HepG2 (cell line): ENCODE measurements at regions not wholly inside any gene's neighbourhood (a gene's known extent, or its start where the extent isn't known, plus 50 kb on each side); places are given as distances from the start of the nearest gene placed in this dataset.
A peak's percentile ranks its signal among the peaks of the same experiment; 100 is the strongest.
"Not testable (repeated sequence)": the region's sequence is repeated elsewhere in the genome, so short reads cannot be mapped to it uniquely, and the experiment has no call there.

Experiments used
- ATAC-seq: fragments of 200-7000 bp; cut with Tn5 transposase; 3 replicates; pipeline ENCODE4 v1.9.1; 2020; ENCODE audit warnings: mild to moderate bottlenecking, moderate library complexity
- BruUV-seq: library from RNA; stranded (reverse); fragments of 400-500 nt; replicated peaks from 2 replicates; lab custom pipeline; 2021; lab: Mats Ljungman, UMichigan
- CTCF ChIA-PET: fragments of 300-600 bp; formaldehyde crosslinking; extraction: SDS; loops from one replicate; lab custom pipeline; 2021; ENCODE audit warnings: low total read pairs, inconsistent platforms, low intra/inter-chr PET ratio; lab: Yijun Ruan, JAX
- POLR2A ChIA-PET: fragments of 350-600 bp; sonication (Branson Sonifier 250); formaldehyde crosslinking; loops from one replicate; lab custom pipeline; 2020; ENCODE audit warnings: antibody characterized with exemption, inconsistent platforms; lab: Yijun Ruan, JAX
- DNase-seq: peaks from one replicate; pipeline ENCODE4 v3.0.0-alpha.2; 2015; ENCODE audit warnings: low spot score
- FAIRE-seq: peaks from 3 replicates; lab custom pipeline; 2011; peaks lifted over from hg19 to GRCh38; lab: Jason Lieb, UNC
- H2AFZ ChIP-seq: one replicate; pipeline ENCODE4 v1.6.1; 2011; ENCODE audit warnings: low read length, inconsistent platforms
- H3K27ac ChIP-seq: fragments of 300-600 bp; 3 replicates; pipeline ENCODE4 v1.8.0; 2011; ENCODE audit warnings: mixed run types, mild to moderate bottlenecking, mixed read lengths, low read length, inconsistent platforms; ENCODE audit not compliant: insufficient read depth; ENCODE audit errors: extremely low read length
- H3K27me3 ChIP-seq, 2 experiments: fragments of 200-600 bp in 1 of 2; 2 replicates in 1 of 2; 3 replicates in 1 of 2; pipeline versions ENCODE4 v1.6.0 to v1.8.0; 2011; ENCODE audit warnings: low read length in 2 of 2, mild to moderate bottlenecking in 2 of 2, moderate library complexity in 2 of 2, inconsistent platforms in 1 of 2; ENCODE audit not compliant: insufficient read depth in 2 of 2, control insufficient read depth in 1 of 2
- H3K36me3 ChIP-seq, 2 experiments: fragments of 200-600 bp in 1 of 2; replicated peaks in 1 of 2; 2 replicates in 1 of 2; 3 replicates in 1 of 2; pipeline versions ENCODE4 v1.5.1 to v1.8.0; 2011; ENCODE audit warnings: low read length in 2 of 2, inconsistent platforms in 1 of 2; ENCODE audit not compliant: insufficient read depth in 2 of 2, control insufficient read depth in 1 of 2
- H3K4me1 ChIP-seq: 2 replicates; pipeline ENCODE4 v1.5.1; 2012; ENCODE audit warnings: low read length, inconsistent platforms; ENCODE audit not compliant: insufficient read depth
- H3K4me2 ChIP-seq: 2 replicates; pipeline ENCODE4 v1.6.0; 2011; ENCODE audit warnings: low read depth, low read length, inconsistent platforms
- H3K4me3 ChIP-seq, 3 experiments: fragments of 200-600 bp in 1 of 3; sonication (generic), shearing (Covaris generic) in 1 of 3; replicated peaks in 1 of 3; 2 replicates each; pipeline ENCODE4 v1.5.1; 2011 to 2016; ENCODE audit warnings: low read length in 3 of 3, inconsistent platforms in 2 of 3, low read depth in 2 of 3, mild to moderate bottlenecking in 2 of 3, control low read depth in 1 of 3, mixed read lengths in 1 of 3; ENCODE audit not compliant: insufficient read depth in 1 of 3
- H3K79me2 ChIP-seq: one replicate; pipeline ENCODE4 v1.6.1; 2011; ENCODE audit warnings: low read length, inconsistent platforms; ENCODE audit not compliant: insufficient read depth
- H3K9ac ChIP-seq: 2 replicates; pipeline ENCODE4 v1.6.0; 2011; ENCODE audit warnings: mild to moderate bottlenecking, low read depth, low read length, inconsistent platforms; ENCODE audit not compliant: insufficient read depth
- H3K9me3 ChIP-seq: 2 replicates; pipeline ENCODE4 v1.5.1; 2012; ENCODE audit warnings: mild to moderate bottlenecking, low read length
- H4K20me1 ChIP-seq: 2 replicates; pipeline ENCODE4 v1.6.0; 2011; ENCODE audit warnings: inconsistent platforms, mild to moderate bottlenecking, low read length, moderate library complexity; ENCODE audit not compliant: insufficient read depth
- ATF7 ChIP-seq, 2 experiments: fragments of 450-650 bp in 1 of 2; sonication (generic) in 1 of 2; formaldehyde crosslinking in 1 of 2; IDR thresholded peaks; 2 replicates each; pipeline versions ENCODE4 v1.4.0 to v1.6.1; 2016 to 2020; ENCODE audit warnings: antibody characterized with exemption in 1 of 2, mild to moderate bottlenecking in 1 of 2, missing genetic modification reagents in 1 of 2
- CREB1 ChIP-seq, 2 experiments: fragments of 450-650 bp in 1 of 2; IDR thresholded peaks; 2 replicates each; pipeline ENCODE4 v1.6.1; 2016 to 2017; ENCODE audit warnings: control low read depth in 1 of 2, mild to moderate bottlenecking in 1 of 2, missing compliant biosample characterization in 1 of 2, missing genetic modification characterization in 1 of 2
- WGBS: methylation state at CpG from one replicate; pipeline ENCODE4 v1.1.6; 2017; ENCODE audit warnings: low lambda C conversion rate; 5-methylcytosine and 5-hydroxymethylcytosine counted together
- in situ Hi-C: cut with HindIII; loops from 2 replicates; pipeline ENCODE4 v1.10.0; 2017; ENCODE audit warnings: low pct_unique_long_range_greater_than_20kb; ENCODE audit not compliant: extremely low pct_ligation_motif_present
- intact Hi-C: fragments of 100-400 bp; cut with micrococcal nuclease; formaldehyde crosslinking; loops from one replicate; pipeline ENCODE4 v1.10.0; 2022; ENCODE audit not compliant: unreplicated experiment

DNA sequence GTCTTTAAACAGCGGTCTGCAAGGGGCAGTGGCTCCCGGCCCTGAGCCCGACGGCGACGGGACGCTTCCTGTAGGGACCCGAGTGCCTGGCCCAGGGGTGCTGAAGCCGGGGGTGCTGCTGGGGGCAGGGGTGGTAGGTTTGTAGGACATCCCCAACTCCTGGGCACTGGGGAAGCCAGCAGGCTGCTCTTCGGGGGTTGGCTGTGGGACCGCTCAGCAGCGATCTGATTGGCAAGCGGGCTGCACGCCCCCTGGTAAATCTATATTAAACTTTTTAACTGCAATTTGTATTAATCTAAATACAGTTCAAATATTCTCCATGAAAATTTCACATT, 1510.0 kb downstream of the FOXD4L5 start:
- intact Hi-C loops, H3K4me3 ChIP-seq, in situ Hi-C loops, BruUV-seq, H4K20me1 ChIP-seq, H3K27me3 ChIP-seq, DNase-seq, CTCF ChIA-PET, POLR2A ChIA-PET, FAIRE-seq, H3K9ac ChIP-seq, H3K79me2 ChIP-seq, ATAC-seq, H3K9me3 ChIP-seq, H3K4me1 ChIP-seq, H2AFZ ChIP-seq, H3K4me2 ChIP-seq, H3K27ac ChIP-seq, H3K36me3 ChIP-seq: not testable (repeated sequence)
- WGBS = 58% methylated on average over 5 of the region's 14 CpGs

DNA sequence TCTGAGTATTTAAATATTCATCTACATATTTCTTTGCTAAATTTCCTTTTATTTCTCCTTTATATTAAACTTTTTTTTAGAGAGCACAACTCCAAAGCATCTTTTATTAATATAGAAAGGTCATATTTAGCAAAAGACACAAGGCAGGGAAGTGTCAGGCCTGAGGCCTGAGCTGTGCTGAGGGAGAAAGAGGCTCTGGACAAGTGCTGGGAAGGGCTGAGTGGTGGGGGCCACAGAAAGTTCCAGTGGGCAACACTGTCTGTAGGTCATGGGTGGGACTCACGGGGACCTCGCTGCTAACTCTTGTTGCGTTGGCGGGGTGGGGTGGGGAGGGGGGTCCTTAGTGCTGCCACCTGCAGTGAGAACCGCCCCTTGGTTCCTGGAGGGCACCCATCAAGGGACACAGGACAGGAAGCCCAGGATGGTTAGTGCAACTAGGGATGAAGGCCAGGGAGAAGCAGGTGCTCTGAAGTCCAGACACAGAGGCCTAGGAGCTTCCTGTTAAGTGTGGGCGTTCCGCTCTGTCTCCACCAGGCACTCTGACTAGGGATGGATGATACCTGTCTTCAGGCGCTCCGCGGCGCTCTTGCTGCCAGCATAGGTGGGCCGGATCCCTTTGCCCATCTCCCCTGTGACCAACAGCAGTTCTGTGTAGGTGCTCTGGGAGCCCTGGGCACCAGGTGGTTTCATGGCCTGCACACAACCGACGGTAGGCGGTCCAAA, 1510.5 kb downstream of the FOXD4L5 start:
- H3K79me2 ChIP-seq, DNase-seq, H3K4me1 ChIP-seq, in situ Hi-C loops, FAIRE-seq, H3K27me3 ChIP-seq, POLR2A ChIA-PET, ATAC-seq, intact Hi-C loops, H3K9ac ChIP-seq, H3K4me2 ChIP-seq, H3K27ac ChIP-seq, BruUV-seq, H2AFZ ChIP-seq, H3K4me3 ChIP-seq, H4K20me1 ChIP-seq, H3K9me3 ChIP-seq, CTCF ChIA-PET, H3K36me3 ChIP-seq: not testable (repeated sequence)
- 0% methylated on average over 2 of the region's 15 CpGs for WGBS

DNA sequence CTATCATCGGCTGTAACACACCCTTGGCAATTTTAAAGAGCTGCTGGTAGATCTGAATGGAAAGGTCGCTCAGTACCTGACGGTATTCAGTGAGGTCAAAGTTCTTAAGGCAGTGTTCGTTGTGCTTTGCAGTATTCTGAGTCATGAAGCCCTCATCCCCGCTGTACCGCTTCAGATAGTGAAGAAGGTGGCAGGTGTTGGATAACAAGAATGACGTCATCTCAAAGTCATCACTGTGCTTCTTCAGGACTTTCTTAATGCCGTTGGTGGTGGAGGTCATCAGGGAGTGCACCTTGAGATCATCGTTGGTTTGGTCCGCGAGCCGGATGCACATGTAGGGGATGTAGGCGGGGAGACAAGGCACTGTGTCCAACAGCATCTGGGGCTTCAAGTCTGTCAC, 1522.8 kb downstream of the FOXD4L5 start:
- H3K9ac ChIP-seq; in situ Hi-C loops; DNase-seq; H3K9me3 ChIP-seq; H3K4me2 ChIP-seq; POLR2A ChIA-PET; FAIRE-seq; H3K4me3 ChIP-seq; H3K36me3 ChIP-seq; H3K27me3 ChIP-seq; ATAC-seq; CTCF ChIA-PET; H3K4me1 ChIP-seq; intact Hi-C loops; H2AFZ ChIP-seq; H4K20me1 ChIP-seq; H3K27ac ChIP-seq; H3K79me2 ChIP-seq; BruUV-seq; TF ChIP-seq CREB1, ATF7 (CRISPR knock-in tag; IDR thresholded peaks at IDR 0.05): not testable (repeated sequence)
- TF ChIP-seq CREB1 (IDR thresholded peaks at IDR 0.05) = peak; percentile 83
- TF ChIP-seq ATF7 (IDR thresholded peaks at IDR 0.05) = peak; percentile 96
- 52% methylated on average over 9 of the region's 13 CpGs for WGBS
